Suprapubic skin (tissue), 4 donors: ENCODE measurements at regions not wholly inside any gene's neighbourhood (a gene's known extent, or its start where the extent isn't known, plus 50 kb on each side); places are given as distances from the start of the nearest gene placed in this dataset.

ENCODE experiments used
- DNase-seq, 2 donors: peaks; one replicate each; pipeline ENCODE4 v3.0.0-alpha.2; 2019; ENCODE audit warnings: low spot score in 2 of 2
- H3K27ac ChIP-seq: fragments of 200-600 bp; sonication (generic); one replicate; pipeline ENCODE4 v1.5.1; 2019
- H3K27me3 ChIP-seq: fragments of 200-600 bp; sonication (generic); one replicate; pipeline ENCODE4 v1.5.1; 2019
- H3K36me3 ChIP-seq: fragments of 200-600 bp; sonication (generic); one replicate; pipeline ENCODE4 v1.5.1; 2019
- H3K4me1 ChIP-seq: fragments of 200-600 bp; sonication (generic); one replicate; pipeline ENCODE4 v1.5.1; 2019
- H3K4me3 ChIP-seq: fragments of 200-600 bp; sonication (generic); one replicate; pipeline ENCODE4 v1.5.1; 2019; ENCODE audit warnings: mild to moderate bottlenecking
- H3K9me3 ChIP-seq: fragments of 200-600 bp; sonication (generic); one replicate; pipeline ENCODE4 v1.5.1; 2019
- CTCF ChIP-seq, 2 donors: fragments of 200-600 bp in 1 of 2; fragments of 450-650 bp in 1 of 2; sonication (generic) in 1 of 2; IDR thresholded peaks; one replicate each; pipeline ENCODE4 v1.5.1; 2016 to 2019; ENCODE audit warnings: antibody characterized with exemption in 2 of 2, mild to moderate bottlenecking in 1 of 2, moderate library complexity in 1 of 2
- EP300 ChIP-seq: sonication (generic); formaldehyde crosslinking; IDR thresholded peaks from one replicate; pipeline ENCODE4 v1.6.1; 2017; ENCODE audit warnings: antibody characterized with exemption
- POLR2A ChIP-seq, 2 donors: fragments of 450-650 bp; IDR thresholded peaks; one replicate each; pipeline ENCODE4 v1.6.1; 2017; ENCODE audit warnings: antibody characterized with exemption in 2 of 2, mild to moderate bottlenecking in 2 of 2, moderate library complexity in 2 of 2
- POLR2AphosphoS5 ChIP-seq, 3 donors: sonication (generic); formaldehyde crosslinking; IDR thresholded peaks; one replicate each; pipeline ENCODE4 v1.6.1; 2017; ENCODE audit warnings: antibody characterized with exemption in 3 of 3
- WGBS: methylation state at CpG from one replicate; pipeline ENCODE4 v1.1.5; 2018; 5-methylcytosine and 5-hydroxymethylcytosine counted together

- Histone ChIP-seq H3K36me3 (no peaks in the 10 kb centered on the region), H3K9me3 (no peaks in the 10 kb centered on the region), H3K27ac (no peak overlapping the region), H3K4me1 (no peaks in the 10 kb centered on the region), H3K27me3 (no peaks in the 10 kb centered on the region), H3K4me3 (no peak overlapping the region)
- TF ChIP-seq POLR2AphosphoS5 (IDR thresholded peaks at IDR 0.05): no peak
- no peak for TF ChIP-seq CTCF (IDR thresholded peaks at IDR 0.05)
- no peak for TF ChIP-seq POLR2A (IDR thresholded peaks at IDR 0.05)
- TF ChIP-seq EP300: no peak
- WGBS: 86% methylated on average over 6 of the region's 6 CpGs
- DNase-seq: no peak
Observed at GRCh38 chr7:132638000-132638399, 61.7 kb upstream of the PLXNA4 start.

- no peaks in the 10 kb centered on the region for H3K27me3 ChIP-seq
- H3K36me3 ChIP-seq: no peaks in the 10 kb centered on the region
- H3K27ac ChIP-seq: no peak overlapping the region
- 62% methylated on average over 4 of the region's 4 CpGs for WGBS
- H3K4me1 ChIP-seq: no peaks in the 10 kb centered on the region
- H3K9me3 ChIP-seq: no peaks in the 10 kb centered on the region
- DNase-seq: no peak
- TF ChIP-seq EP300 (no peak), POLR2AphosphoS5 (IDR thresholded peaks at IDR 0.05) (no peak), POLR2A (IDR thresholded peaks at IDR 0.05) (no peak), CTCF (IDR thresholded peaks at IDR 0.05) (no peak)
- no peak overlapping the region for H3K4me3 ChIP-seq
Observed at GRCh38 chr7:132636581-132636980, 60.3 kb upstream of the PLXNA4 start.

GRCh38 chr7:132635127-132635526 lies 58.9 kb upstream of the PLXNA4 start:
- H3K27me3 ChIP-seq: no peaks in the 10 kb centered on the region
- no peaks in the 10 kb centered on the region for H3K9me3 ChIP-seq
- TF ChIP-seq CTCF (IDR thresholded peaks at IDR 0.05): no peak
- TF ChIP-seq POLR2A (IDR thresholded peaks at IDR 0.05): no peak
- no peak for TF ChIP-seq POLR2AphosphoS5 (IDR thresholded peaks at IDR 0.05)
- no peak for TF ChIP-seq EP300
- DNase-seq: no peak
- no peak overlapping the region for H3K27ac ChIP-seq
- H3K4me3 ChIP-seq: no peak overlapping the region
- 94% methylated on average over 4 of the region's 4 CpGs for WGBS
- H3K36me3 ChIP-seq: no peaks in the 10 kb centered on the region
- H3K4me1 ChIP-seq: no peaks in the 10 kb centered on the region

- Histone ChIP-seq H3K27ac (no peak overlapping the region), H3K9me3 (no peaks in the 10 kb centered on the region), H3K36me3 (no peaks in the 10 kb centered on the region), H3K27me3 (no peaks in the 10 kb centered on the region), H3K4me1 (no peaks in the 10 kb centered on the region), H3K4me3 (no peak overlapping the region)
- 87% methylated on average over 2 of the region's 2 CpGs for WGBS
- no peak for TF ChIP-seq POLR2AphosphoS5 (IDR thresholded peaks at IDR 0.05)
- no peak for TF ChIP-seq CTCF (IDR thresholded peaks at IDR 0.05)
- no peak for TF ChIP-seq POLR2A (IDR thresholded peaks at IDR 0.05)
- no peak for TF ChIP-seq EP300
- DNase-seq: no peak
Observed at GRCh38 chr7:132630834-132631233, 54.6 kb upstream of the PLXNA4 start.
